ENCODE measurements at regions not wholly inside any gene's neighbourhood (a gene's known extent, or its start where the extent isn't known, plus 50 kb on each side); places are given as distances from the start of the nearest gene placed in this dataset.

GRCh38 chr20:39516964-39517363, 554.8 kb downstream of the DHX35 start:
- DNase-seq, result no peak

- no peak for DNase-seq
Measured at GRCh38 chr20:39504710-39505094, 542.6 kb downstream of the DHX35 start.

- DNase-seq, result no peak
Measured at GRCh38 chr20:39503902-39504709, 542.0 kb downstream of the DHX35 start.

DNA sequence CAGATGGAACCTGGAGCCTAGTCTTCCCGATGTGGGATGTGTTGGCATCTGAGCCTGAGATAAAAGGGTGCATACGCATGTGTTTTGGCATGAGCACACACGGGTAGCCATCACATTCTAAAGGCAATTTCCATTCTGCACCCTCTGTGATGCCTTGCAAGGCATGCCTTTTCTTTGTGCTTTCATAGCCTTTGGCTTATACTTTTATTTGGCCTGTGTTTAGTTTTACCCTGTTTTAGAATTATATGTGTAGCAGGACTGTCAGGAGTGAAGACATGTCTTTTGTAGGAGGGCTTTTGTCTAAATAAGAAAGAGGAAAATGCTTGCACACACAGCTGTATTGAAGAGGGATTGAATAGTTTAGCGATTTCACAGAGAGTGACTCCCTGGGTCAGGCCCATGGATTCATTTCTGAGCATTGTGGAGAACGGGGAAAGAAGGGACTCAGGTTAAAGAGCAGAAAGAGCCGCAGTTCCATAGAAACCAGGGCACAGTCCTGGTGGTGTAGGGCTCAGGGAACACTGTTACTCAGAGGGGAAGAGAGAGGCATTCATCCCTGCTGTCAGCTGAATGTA, 530.2 kb downstream of the DHX35 start:
- no peak for DNase-seq

GRCh38 chr20:39491711-39492110, 529.6 kb downstream of the DHX35 start:
- DNase-seq, result no peak

GRCh38 chr20:39489986-39490560, 527.9 kb downstream of the DHX35 start:
- DNase-seq, result no peak

DNA sequence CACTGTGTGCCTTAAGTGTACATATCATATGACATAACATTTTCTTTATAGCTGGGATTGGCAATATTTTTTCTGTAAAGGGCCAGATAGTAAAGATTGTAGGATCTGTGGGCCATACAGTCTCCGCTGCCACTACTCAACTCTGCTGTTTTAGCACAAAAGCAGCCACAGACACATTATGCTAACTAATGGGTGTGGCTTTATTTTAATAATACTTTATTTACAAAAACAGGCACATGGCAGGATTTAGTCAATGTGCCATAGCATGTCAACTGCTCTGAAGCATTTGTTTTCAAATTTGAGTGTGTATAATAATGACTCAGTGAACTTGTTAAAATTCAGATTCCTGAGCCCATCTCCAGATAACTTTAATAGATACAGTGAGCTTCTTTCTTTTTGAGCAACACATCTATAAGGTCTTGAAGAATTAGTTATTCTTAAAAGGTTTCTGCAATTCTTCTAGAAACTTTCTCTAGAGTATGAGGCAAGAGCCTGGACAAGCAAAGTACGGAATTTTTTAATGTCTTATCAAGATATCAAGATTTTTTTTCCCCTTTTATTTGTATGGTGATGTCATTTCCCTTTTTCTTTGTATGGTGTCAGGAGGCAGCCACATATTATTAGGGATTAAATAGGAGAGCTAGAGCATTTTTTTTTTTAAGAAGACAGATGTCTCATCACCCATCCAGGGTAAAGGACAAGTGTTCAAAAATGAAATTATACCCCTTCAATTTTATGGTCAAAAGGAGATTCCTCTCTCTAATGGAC, 518.3 kb downstream of the DHX35 start:
- DNase-seq, result no peak

GRCh38 chr20:39479196-39479810, 517.2 kb downstream of the DHX35 start:
- no peak for DNase-seq

GRCh38 chr20:39474879-39475278, 512.7 kb downstream of the DHX35 start:
- no peak for DNase-seq

GRCh38 chr20:39473536-39473935, 511.4 kb downstream of the DHX35 start:
- no peak for DNase-seq

DNA sequence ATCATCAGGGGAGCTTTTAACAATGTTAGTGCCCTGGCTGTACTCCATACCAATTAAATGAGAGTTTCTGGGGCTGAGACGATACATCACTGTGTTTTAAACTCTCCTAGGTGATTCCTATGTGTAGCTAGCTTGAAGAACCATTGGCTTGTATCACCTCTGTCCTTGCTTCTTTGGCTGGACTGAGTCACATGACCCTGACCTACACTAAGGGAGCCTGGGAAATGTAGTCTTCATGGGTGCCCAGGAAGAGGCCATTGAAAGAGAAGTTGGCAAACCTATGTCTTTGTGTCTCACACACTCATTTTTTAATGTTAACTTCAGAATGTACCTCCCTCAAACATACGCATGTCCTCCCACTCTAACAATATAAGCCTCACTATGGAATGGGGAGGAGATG, 506.6 kb downstream of the DHX35 start:
- DNase-seq, result peak; percentile 7

GRCh38 chr20:39464238-39464637, 502.1 kb downstream of the DHX35 start:
- DNase-seq, result no peak

GRCh38 chr20:39462416-39462945, 500.3 kb downstream of the DHX35 start:
- no peak for DNase-seq

DNA sequence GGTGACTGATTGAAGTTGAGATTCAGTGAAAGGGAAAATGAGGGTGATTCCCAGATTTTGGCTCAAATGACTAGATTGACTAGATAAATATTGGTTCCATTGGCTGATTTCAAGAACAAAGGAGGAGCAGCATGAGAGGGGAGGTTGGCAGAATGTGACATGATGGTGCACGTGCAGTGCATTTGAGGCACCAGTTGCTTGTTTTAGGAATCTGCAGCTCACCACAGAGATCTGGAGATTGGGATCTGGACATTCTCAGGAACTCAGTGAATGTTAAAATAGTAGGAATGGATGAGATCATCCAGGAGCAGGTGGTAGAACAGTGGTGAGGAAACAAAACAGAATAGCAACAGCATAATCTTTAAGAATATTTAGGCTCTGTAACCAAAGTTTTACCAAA, 496.3 kb downstream of the DHX35 start:
- DNase-seq, result no peak

GRCh38 chr20:39453890-39454289, 491.7 kb downstream of the DHX35 start:
- DNase-seq, result no peak

GRCh38 chr20:39452583-39453340, 490.6 kb downstream of the DHX35 start:
- DNase-seq, result no peak

DNA sequence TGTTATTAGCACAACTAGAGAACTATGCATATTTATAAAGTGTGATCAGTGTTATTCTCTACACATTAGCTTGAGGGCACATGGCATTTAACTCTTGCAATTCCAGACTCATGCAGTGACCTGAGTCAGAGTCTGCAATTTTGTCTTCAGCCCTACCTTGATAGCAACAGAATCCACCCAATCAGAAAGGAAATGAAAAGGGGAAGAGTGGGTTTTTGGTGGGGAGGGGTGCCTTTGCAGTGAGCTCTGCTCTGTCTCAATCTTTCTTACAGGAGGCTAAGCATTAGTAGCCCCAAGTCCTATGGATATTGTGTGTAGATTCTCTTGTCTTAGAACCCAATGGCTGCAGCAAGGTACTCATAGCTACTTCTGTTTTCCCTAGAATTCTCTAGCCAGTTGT, 489.2 kb downstream of the DHX35 start:
- no peak for DNase-seq

- no peak for DNase-seq
Measured at GRCh38 chr20:39446397-39446796, 484.3 kb downstream of the DHX35 start.

DNA sequence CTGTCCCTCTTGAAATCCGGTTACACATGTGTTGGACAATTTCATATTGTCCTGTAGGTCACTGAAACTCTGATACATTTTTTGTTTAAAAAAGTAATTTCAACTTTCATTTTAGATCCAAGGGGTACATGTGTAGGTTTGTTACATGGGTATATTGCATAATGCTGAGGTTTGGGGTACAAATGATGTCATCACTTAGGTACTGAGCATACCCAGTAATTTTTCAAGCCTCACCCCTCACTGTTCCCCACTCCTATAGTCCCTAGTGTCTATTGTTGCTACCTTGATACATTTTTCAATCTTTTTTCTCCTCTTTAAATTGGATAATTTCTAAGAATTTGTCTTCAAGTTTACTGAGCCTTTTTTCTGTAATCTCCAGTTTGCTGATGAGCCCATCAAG, 483.0 kb downstream of the DHX35 start:
- no peak for DNase-seq

DNA sequence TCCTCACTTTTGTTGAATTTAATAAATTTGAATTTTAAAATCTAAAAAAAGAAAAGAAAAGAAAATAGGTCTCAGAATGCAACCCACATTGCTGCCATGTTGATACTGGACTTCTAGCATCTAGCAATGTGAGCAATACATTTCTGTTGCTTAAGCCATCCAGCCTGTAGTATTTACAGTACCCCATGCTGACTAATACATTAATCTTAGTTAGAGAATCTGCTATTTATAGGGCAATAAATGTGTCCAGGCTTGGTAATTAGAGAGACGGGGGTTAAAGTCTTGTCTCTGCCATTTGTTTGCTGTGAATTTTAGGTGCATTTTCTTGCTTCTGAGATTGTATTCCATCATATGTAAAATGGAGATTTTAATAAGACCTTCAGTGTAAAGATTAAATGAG, 471.3 kb downstream of the DHX35 start:
- DNase-seq, result no peak

DNA sequence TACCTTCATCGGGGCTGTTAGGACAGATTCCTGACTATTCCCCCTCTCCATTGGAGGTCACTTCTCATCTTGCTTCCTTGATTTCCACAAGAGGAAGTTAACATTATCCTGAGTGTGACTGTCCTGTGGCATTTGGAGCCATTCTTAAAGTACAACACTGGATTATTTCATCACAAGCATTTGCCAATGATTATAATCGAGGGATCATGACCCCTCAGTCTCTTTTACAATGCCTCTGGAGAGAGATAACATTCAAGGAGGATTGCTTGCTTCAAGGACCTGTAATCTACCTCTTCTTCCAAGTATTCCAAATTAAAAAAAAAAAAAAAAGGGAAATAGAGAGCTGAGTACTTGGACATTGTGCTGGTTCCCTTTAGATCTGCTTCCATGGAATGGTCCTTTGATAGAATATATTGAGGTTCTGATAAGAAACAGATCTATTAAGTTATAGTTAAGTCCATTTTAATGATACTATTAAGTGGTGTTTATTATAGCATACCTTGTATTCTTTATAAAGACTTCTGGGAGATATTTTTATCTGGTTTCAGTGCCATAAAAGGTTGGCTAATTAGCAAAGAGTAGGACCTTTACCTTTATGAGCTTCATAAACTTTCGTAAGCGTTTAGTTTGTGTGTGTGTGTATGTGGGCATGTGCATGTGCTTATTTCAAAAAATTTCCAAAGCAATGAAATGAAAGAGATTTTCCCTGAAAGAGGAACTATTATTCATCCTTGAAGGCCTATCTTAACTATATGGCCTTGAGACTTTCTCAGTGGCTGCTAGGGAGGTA, 469.1 kb downstream of the DHX35 start:
- no peak for DNase-seq

Measured in NCI-H446 treated with DMSO at 0.1 percent for 48 hours (cell line).